ENCODE measurements at regions not wholly inside any gene's neighbourhood (a gene's known extent, or its start where the extent isn't known, plus 50 kb on each side); places are given as distances from the start of the nearest gene placed in this dataset.

DNA sequence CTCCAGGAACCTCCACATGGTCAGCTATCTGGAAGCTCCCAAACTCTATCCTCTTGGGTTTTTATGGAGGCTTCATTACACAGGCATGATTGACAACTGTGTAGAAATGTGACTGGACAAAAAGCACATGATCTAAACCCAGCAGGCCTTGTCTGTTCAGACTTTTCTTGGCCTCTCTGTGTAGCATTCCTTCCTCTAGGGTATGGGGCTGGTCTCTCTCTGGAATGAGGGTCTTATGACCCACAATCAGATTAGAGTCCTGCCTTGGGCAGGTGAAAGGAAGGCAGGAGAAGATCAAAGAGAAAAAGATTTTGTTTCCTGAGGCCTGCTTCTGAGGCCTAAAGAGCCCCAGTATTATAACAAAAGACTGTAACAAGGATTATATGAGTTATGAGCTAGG lies 162.7 kb downstream of the SP3 start:
- TF ChIP-seq, protein P1, sequence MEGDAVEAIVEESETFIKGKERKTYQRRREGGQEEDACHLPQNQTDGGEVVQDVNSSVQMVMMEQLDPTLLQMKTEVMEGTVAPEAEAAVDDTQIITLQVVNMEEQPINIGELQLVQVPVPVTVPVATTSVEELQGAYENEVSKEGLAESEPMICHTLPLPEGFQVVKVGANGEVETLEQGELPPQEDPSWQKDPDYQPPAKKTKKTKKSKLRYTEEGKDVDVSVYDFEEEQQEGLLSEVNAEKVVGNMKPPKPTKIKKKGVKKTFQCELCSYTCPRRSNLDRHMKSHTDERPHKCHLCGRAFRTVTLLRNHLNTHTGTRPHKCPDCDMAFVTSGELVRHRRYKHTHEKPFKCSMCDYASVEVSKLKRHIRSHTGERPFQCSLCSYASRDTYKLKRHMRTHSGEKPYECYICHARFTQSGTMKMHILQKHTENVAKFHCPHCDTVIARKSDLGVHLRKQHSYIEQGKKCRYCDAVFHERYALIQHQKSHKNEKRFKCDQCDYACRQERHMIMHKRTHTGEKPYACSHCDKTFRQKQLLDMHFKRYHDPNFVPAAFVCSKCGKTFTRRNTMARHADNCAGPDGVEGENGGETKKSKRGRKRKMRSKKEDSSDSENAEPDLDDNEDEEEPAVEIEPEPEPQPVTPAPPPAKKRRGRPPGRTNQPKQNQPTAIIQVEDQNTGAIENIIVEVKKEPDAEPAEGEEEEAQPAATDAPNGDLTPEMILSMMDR (IDR thresholded peaks at IDR 0.05; ENCODE audit: extremely low read depth, missing control alignments), result no peak
- DNase-seq (ENCODE audit: low spot score), result no peak

DNA sequence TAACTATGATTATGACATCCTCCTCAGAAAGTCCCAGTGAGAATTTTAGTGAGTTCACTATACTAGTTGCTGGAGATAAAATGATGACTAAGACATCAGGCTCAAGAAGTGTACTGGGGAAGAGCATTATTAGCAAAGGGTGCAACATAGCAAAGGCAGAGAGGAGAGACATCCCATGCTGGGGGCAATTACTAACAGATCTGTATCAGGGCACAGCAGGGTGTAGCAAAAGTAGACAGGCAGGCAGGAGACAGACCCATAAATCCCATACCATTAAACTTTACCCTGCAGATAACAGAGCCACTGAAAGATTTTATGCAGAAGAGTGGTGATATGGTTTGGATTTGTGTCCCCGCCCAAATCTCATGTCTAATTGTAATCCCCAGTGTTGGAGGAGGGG lies 161.7 kb downstream of the SP3 start:
- DNase-seq (ENCODE audit: low spot score), result no peak
- TF ChIP-seq, protein P1 (IDR thresholded peaks at IDR 0.05; ENCODE audit: extremely low read depth, missing control alignments), result no peak

DNA sequence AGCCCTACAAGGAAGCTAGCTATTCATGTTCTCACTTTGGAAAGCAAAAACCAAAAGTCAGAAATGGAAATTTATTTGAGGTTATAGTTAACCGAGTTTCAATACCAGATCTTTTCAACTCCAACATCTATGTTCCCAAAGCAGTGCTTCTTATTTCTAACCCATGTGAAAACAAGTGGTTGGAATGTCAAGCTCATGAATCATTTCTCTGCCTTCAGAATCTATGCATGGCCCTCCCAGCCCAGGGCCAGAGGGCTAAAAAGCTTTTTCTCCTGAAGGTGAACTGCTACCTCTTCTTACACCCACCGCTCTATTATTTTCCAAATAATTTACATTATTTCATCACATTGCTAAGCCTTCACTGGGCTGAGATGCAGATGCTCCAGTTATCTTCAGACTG lies 158.4 kb downstream of the SP3 start:
- TF ChIP-seq, protein P1 (IDR thresholded peaks at IDR 0.05; ENCODE audit: extremely low read depth, missing control alignments), result no peak
- no peak for DNase-seq (ENCODE audit: low spot score)

DNA sequence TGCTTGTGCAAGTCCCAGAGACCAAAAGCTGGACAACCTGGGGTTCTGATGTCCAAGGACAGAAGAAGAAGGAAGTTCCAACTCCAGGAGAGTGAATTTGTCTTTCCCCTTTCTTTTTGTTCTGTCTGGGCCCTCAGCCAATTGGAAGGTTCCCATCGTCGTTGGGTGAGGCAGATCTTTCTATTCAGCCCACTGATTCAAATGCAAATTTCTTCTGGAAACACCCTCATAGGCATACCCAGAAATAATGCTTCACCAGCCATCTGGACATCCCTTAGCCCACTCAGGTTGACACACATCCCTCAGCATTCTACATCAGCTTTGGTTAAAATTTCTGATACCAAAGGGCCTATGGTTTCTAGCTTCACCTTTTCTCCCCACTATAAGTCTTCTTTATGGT lies 156.5 kb downstream of the SP3 start:
- no peak for DNase-seq (ENCODE audit: low spot score)
- TF ChIP-seq, protein P1 (IDR thresholded peaks at IDR 0.05; ENCODE audit: extremely low read depth, missing control alignments), result no peak

DNA sequence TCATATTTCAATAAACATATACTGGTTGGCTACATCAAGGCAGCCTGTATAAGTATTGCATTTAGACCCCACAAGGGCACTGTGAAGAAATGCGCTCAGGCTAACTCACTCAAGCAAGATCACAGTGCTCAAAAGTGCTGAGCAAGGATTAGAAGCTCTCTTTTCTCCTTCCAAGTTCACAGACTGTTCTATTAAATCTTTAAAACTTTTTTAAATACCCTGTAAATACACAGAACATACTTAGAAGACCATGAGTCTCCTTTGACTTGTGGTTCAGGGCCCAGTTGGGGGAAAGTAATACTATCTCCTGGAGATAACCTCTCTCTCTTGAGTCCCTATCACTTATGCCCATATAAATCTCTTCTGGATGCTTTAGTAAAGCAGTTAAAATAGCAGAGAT lies 152.9 kb downstream of the SP3 start:
- DNase-seq (ENCODE audit: low spot score), result no peak
- TF ChIP-seq, protein P1 (IDR thresholded peaks at IDR 0.05; ENCODE audit: extremely low read depth, missing control alignments), result no peak

DNA sequence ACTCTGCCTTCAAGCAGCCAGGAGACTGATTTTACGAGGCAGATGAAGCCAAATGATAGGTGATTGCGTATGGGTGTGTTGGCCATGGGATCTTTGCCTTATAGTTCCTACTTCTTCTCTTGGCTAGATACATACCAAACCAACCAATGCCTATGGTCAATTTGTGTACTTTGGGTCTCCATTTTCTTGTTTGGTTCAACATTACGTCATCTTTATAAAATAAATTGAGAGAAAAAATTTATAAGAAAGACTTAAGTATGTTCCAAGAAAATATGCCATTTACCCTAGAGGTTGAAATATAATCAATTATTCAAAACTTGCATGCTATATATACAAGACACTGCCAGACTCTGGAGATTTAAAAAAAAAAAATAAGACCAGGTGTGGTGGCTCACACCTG lies 150.9 kb downstream of the SP3 start:
- TF ChIP-seq, protein P1 (IDR thresholded peaks at IDR 0.05; ENCODE audit: extremely low read depth, missing control alignments), result no peak
- no peak for DNase-seq (ENCODE audit: low spot score)

DNA sequence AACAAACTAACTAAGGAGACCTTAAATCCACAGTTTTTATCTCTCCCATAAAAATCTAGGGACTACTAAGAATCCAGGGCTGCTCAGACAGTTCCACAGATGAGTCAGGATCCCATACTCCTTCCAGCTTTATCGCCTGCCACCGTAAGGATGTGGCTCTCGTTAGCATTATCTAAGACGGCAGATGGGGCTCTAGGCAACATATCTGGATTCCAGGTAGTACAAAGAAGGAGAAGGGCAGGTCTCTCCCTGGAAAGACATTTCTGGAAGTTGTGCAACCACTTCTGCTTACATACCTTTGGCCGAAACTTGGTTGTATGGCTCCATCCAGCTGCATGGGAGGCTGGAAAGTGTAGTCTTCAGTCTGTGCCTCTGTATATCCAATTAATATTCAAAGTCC lies 149.4 kb downstream of the SP3 start:
- TF ChIP-seq, protein P1 (IDR thresholded peaks at IDR 0.05; ENCODE audit: extremely low read depth, missing control alignments), result no peak
- no peak for DNase-seq (ENCODE audit: low spot score)
